H9 (cell line): ENCODE measurements at regions not wholly inside any gene's neighbourhood (a gene's known extent, or its start where the extent isn't known, plus 50 kb on each side); places are given as distances from the start of the nearest gene placed in this dataset.

Experiments used
- DNase-seq: peaks from one replicate; pipeline ENCODE4 v3.0.0-alpha.2; 2017
- H2AFZ ChIP-seq: one replicate; pipeline ENCODE4 v1.6.1; 2013; ENCODE audit warnings: mild to moderate bottlenecking, low read length, control low read depth, moderate library complexity
- H2AK5ac ChIP-seq: 2 replicates; pipeline ENCODE4 v1.6.1; 2013; ENCODE audit warnings: low read length, control low read depth, mixed read lengths; ENCODE audit not compliant: insufficient read length
- H2BK120ac ChIP-seq: one replicate; pipeline ENCODE4 v1.6.1; 2013; ENCODE audit warnings: low read depth, mild to moderate bottlenecking, low read length, control low read depth, inconsistent platforms; ENCODE audit not compliant: poor library complexity, severe bottlenecking
- H2BK12ac ChIP-seq: 2 replicates; pipeline ENCODE4 v1.6.1; 2013; ENCODE audit warnings: low read length, control low read depth, mixed read lengths, low read depth; ENCODE audit not compliant: insufficient read length
- H2BK15ac ChIP-seq: 2 replicates; pipeline ENCODE4 v1.6.1; 2013; ENCODE audit warnings: low read depth, low read length, control low read depth
- H2BK20ac ChIP-seq: one replicate; pipeline ENCODE4 v1.6.1; 2013; ENCODE audit warnings: low read depth, mild to moderate bottlenecking, low read length, control low read depth, inconsistent platforms; ENCODE audit not compliant: poor library complexity, severe bottlenecking
- H2BK5ac ChIP-seq: 2 replicates; pipeline ENCODE4 v1.6.1; 2013; ENCODE audit warnings: low read length, control low read depth, mixed read lengths; ENCODE audit not compliant: insufficient read length
- H3K14ac ChIP-seq: 2 replicates; pipeline ENCODE4 v1.6.1; 2013; ENCODE audit warnings: low read length, control low read depth; ENCODE audit not compliant: insufficient read depth
- H3K18ac ChIP-seq: 2 replicates; pipeline ENCODE4 v1.6.1; 2013; ENCODE audit warnings: low read depth, mild to moderate bottlenecking, mixed read lengths, low read length, control low read depth; ENCODE audit not compliant: insufficient read length
- H3K23ac ChIP-seq: 2 replicates; pipeline ENCODE4 v1.6.1; 2013; ENCODE audit warnings: low read length, control low read depth, mixed read lengths, low read depth; ENCODE audit not compliant: insufficient read length
- H3K23me2 ChIP-seq: 2 replicates; pipeline ENCODE4 v1.6.1; 2013; ENCODE audit warnings: low read depth, mild to moderate bottlenecking, mixed read lengths, low read length, control low read depth; ENCODE audit not compliant: insufficient read length, poor library complexity, severe bottlenecking
- H3K27ac ChIP-seq: 2 replicates; pipeline ENCODE4 v1.5.1; 2013; ENCODE audit warnings: low read length, control low read depth, mixed read lengths, low read depth; ENCODE audit not compliant: insufficient read length
- H3K27me3 ChIP-seq: 2 replicates; pipeline ENCODE4 v1.6.1; 2013; ENCODE audit warnings: low read length, control low read depth, inconsistent platforms; ENCODE audit not compliant: insufficient read depth
- H3K4ac ChIP-seq: 2 replicates; pipeline ENCODE4 v1.6.1; 2013; ENCODE audit warnings: low read depth, mild to moderate bottlenecking, control low read depth, inconsistent platforms, low read length, moderate library complexity
- H3K4me1 ChIP-seq: 2 replicates; pipeline ENCODE4 v1.6.1; 2013; ENCODE audit warnings: low read length, control low read depth, inconsistent platforms; ENCODE audit not compliant: insufficient read depth
- H3K4me2 ChIP-seq: 2 replicates; pipeline ENCODE4 v1.6.1; 2013; ENCODE audit warnings: low read length, control low read depth, mixed read lengths; ENCODE audit not compliant: insufficient read length, insufficient read depth
- H3K56ac ChIP-seq: 2 replicates; pipeline ENCODE4 v1.6.1; 2013; ENCODE audit warnings: low read depth, mild to moderate bottlenecking, mixed read lengths, low read length, control low read depth; ENCODE audit not compliant: insufficient read length
- H3K79me1 ChIP-seq: 2 replicates; pipeline ENCODE4 v1.6.1; 2013; ENCODE audit warnings: low read depth, mild to moderate bottlenecking, moderate library complexity, low read length, control low read depth, inconsistent platforms; ENCODE audit not compliant: insufficient read depth, poor library complexity, severe bottlenecking
- H3K79me2 ChIP-seq: 2 replicates; pipeline ENCODE4 v1.6.1; 2013; ENCODE audit warnings: low read length, control low read depth, inconsistent platforms; ENCODE audit not compliant: insufficient read depth
- H3K9ac ChIP-seq: 2 replicates; pipeline ENCODE4 v1.6.1; 2013; ENCODE audit warnings: low read length, control low read depth, mixed read lengths; ENCODE audit not compliant: insufficient read length; ENCODE audit errors: extremely low read depth
- H3K9me3 ChIP-seq: one replicate; pipeline ENCODE4 v1.6.1; 2013; ENCODE audit warnings: low read depth, low read length, inconsistent platforms; ENCODE audit not compliant: control insufficient read depth
- H3T11ph ChIP-seq: one replicate; pipeline ENCODE4 v1.6.1; 2013; ENCODE audit warnings: mild to moderate bottlenecking, low read length, control low read depth, inconsistent platforms
- H4K20me1 ChIP-seq: one replicate; pipeline ENCODE4 v1.6.1; 2013; ENCODE audit not compliant: control insufficient read depth, insufficient read length, insufficient read depth
- H4K5ac ChIP-seq: 2 replicates; pipeline ENCODE4 v1.6.1; 2013; ENCODE audit warnings: low read depth, mild to moderate bottlenecking, mixed read lengths, low read length, control low read depth; ENCODE audit not compliant: insufficient read length
- H4K8ac ChIP-seq: replicated peaks from 2 replicates; pipeline ENCODE4 v1.6.1; 2013; ENCODE audit warnings: low read length, control low read depth, mixed read lengths, low read depth; ENCODE audit not compliant: insufficient read length
- H4K91ac ChIP-seq: 2 replicates; pipeline ENCODE4 v1.6.1; 2013; ENCODE audit warnings: low read depth, mild to moderate bottlenecking, moderate library complexity, mixed read lengths, low read length, control low read depth; ENCODE audit not compliant: insufficient read length
- H3K27ac Mint-ChIP-seq, 3 experiments: 2 replicates in 2 of 3; 3 replicates in 1 of 3; pipeline ENCODE4 v1.8.0; 2020 to 2021; ENCODE audit warnings: mixed read lengths in 3 of 3, mild to moderate bottlenecking in 1 of 3, moderate library complexity in 1 of 3
- H3K27me3 Mint-ChIP-seq: 2 replicates; pipeline ENCODE4 v1.8.0; 2021; ENCODE audit warnings: low read depth, mild to moderate bottlenecking, moderate library complexity, mixed read lengths
- H3K36me3 Mint-ChIP-seq, 3 experiments: 2 replicates in 2 of 3; 3 replicates in 1 of 3; pipeline ENCODE4 v1.8.0; 2020 to 2021; ENCODE audit warnings: low read depth in 3 of 3, mixed read lengths in 3 of 3; ENCODE audit not compliant: insufficient read depth in 1 of 3
- H3K4me1 Mint-ChIP-seq, 2 experiments: 2 replicates each; pipeline ENCODE4 v1.8.0; 2020; ENCODE audit warnings: mixed read lengths in 2 of 2
- H3K4me3 Mint-ChIP-seq, 2 experiments: 2 replicates in 1 of 2; 3 replicates in 1 of 2; pipeline ENCODE4 v1.8.0; 2020 to 2021; ENCODE audit warnings: mild to moderate bottlenecking in 2 of 2, mixed read lengths in 2 of 2, moderate library complexity in 1 of 2
- H3K9me3 Mint-ChIP-seq, 2 experiments: 2 replicates in 1 of 2; 3 replicates in 1 of 2; pipeline ENCODE4 v1.8.0; 2020; ENCODE audit warnings: mild to moderate bottlenecking in 2 of 2, mixed read lengths in 2 of 2, moderate library complexity in 1 of 2
- CTCF ChIP-seq: fragments of 200-600 bp; sonication (generic); conservative IDR thresholded peaks from 3 replicates; pipeline ENCODE4 v1.8.0; 2021; ENCODE audit warnings: antibody characterized with exemption, mild to moderate bottlenecking
- WGBS: extraction: QIAGEN DNeasy Blood & Tissue Kit; methylation state at CpG from one replicate; pipeline ENCODE4 v1.1.7; 2013; ENCODE audit warnings: missing lambda C conversion rate, low lambda C conversion rate, mixed read lengths; ENCODE audit not compliant: insufficient read length; ENCODE audit errors: extremely low coverage; 5-methylcytosine and 5-hydroxymethylcytosine counted together

GRCh38 chr5:158236511-158237335 lies 377.8 kb upstream of the CLINT1 start:
- no peak overlapping the region for H2BK120ac ChIP-seq
- no peak overlapping the region for H2BK12ac ChIP-seq
- no peaks in the 10 kb centered on the region for H4K20me1 ChIP-seq
- WGBS, result no CpG with 5 or more reads among the region's 3 CpGs
- no peaks in the 10 kb centered on the region for H3K23me2 ChIP-seq
- H3K4me2 ChIP-seq, result no peak overlapping the region
- no peaks in the 10 kb centered on the region for H3K27me3 ChIP-seq
- H2BK20ac ChIP-seq, result no peak overlapping the region
- no peak overlapping the region for H2BK5ac ChIP-seq
- no peaks in the 10 kb centered on the region for H3K9me3 ChIP-seq
- no peak overlapping the region for H2AFZ ChIP-seq
- Mint-ChIP-seq H3K4me3 (no peak overlapping the region), H3K27ac (no peak overlapping the region), H3K36me3 (no peaks in the 10 kb centered on the region; a peak in 1 of 7 replicates), H3K27me3 (no peaks in the 10 kb centered on the region; the same call in 1 of the 2 replicates), H3K4me1 (peaks cover 4 to 6% of the 10 kb centered on the region in 2 experiments; a peak in 2 of 4 replicates), H3K9me3 (no peaks in the 10 kb centered on the region)
- H3K79me2 ChIP-seq, result no peaks in the 10 kb centered on the region
- no peak overlapping the region for H3K4ac ChIP-seq
- no peak overlapping the region for H3T11ph ChIP-seq
- DNase-seq, result no peak
- no peak overlapping the region for H3K14ac ChIP-seq
- H3K18ac ChIP-seq, result no peak overlapping the region
- H2BK15ac ChIP-seq, result no peak overlapping the region
- H4K5ac ChIP-seq, result no peak overlapping the region
- no peaks in the 10 kb centered on the region for H3K79me1 ChIP-seq
- no peak overlapping the region for H3K56ac ChIP-seq
- no peak overlapping the region for H3K27ac ChIP-seq
- no peaks in the 10 kb centered on the region for H3K4me1 ChIP-seq
- no peak for TF ChIP-seq CTCF
- H3K9ac ChIP-seq, result no peak overlapping the region
- no peak overlapping the region for H4K8ac ChIP-seq
- no peak overlapping the region for H2AK5ac ChIP-seq
- no peak overlapping the region for H4K91ac ChIP-seq
- no peak overlapping the region for H3K23ac ChIP-seq
